GM19324 (cell line): ENCODE measurements at regions not wholly inside any gene's neighbourhood (a gene's known extent, or its start where the extent isn't known, plus 50 kb on each side); places are given as distances from the start of the nearest gene placed in this dataset.
"Not testable (repeated sequence)": the region's sequence is repeated elsewhere in the genome, so short reads cannot be mapped to it uniquely, and the experiment has no call there.

Experiments used
- ATAC-seq: cut with Tn5 transposase; IDR thresholded peaks from one replicate; pipeline ENCODE4 v1.9.1; 2021; ENCODE audit warnings: mild to moderate bottlenecking, moderate library complexity; ENCODE audit not compliant: unreplicated experiment, low FRiP score

DNA sequence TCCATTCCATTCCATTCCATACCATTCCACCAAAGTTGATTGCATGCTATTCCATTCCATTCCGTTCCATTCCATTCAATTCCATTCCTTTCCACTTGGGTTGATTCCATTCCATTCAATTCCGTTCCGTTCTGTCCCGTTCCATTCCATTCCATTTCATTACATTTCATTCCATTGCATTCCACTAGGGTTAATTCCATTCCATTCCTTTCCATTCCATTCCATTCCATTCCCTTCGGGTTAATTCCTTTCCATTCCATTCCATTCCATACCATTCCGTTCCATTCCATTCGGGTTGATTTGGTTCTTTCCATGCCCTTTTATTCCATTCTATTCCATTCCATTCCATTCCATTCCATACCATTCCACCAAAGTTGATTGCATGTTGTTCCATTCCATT, 131.9 kb downstream of the CWH43 start:
- ATAC-seq = not testable (repeated sequence)

DNA sequence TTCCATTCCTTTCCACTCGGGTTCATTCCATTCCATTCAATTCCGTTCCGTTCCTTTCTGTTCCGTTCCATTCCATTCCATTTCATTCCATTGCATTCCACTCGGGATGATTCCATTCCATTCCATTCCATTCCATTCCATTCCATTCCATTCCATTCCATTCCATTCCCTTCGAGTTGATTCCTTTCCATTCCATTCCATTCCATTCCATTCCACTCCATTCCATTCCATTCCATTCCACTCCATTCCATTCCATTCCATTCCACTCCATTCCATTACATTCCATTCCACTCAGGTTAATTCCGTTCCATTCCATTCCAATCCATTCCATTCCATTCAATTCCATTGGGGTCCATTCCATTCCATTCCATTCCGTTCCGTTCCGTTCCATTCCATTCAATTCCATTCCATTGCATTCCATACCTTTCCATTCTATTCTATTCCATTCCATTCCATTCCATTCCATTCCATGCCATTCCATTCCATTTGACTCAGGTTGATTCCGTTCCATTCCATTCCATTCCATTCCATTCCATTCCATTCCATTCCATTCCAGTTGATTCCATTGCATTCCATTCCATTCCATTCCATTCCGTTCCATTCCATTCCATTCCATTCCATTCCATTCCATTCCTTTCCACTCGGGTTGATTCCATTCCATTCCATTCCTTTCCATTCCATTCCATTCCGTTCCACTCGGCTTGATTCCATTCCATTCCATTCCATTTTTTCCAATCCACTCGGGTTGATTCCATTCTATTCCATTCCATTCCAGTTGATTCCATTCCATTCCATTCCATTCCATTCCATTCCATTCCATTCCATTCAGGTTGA, 132.5 kb downstream of the CWH43 start:
- peak; percentile 70 for ATAC-seq

DNA sequence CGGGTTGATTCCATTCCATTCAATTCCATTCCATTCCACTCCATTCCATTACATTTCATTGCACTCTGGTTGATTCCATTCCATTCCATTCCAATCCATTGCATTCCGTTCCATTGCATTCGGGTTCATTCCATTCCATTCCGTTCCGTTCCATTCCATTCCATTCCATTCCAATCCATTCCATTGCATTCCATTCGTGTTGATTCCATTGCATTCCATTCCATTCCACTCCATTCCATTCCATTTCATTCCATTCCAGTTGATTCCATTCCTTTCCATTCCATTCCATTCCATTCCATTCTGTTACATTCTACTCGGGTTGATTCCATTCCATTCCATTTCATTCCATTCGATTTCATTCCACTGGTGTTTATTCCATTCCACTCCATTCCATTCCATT, 133.3 kb downstream of the CWH43 start:
- peak; percentile 2 for ATAC-seq

DNA sequence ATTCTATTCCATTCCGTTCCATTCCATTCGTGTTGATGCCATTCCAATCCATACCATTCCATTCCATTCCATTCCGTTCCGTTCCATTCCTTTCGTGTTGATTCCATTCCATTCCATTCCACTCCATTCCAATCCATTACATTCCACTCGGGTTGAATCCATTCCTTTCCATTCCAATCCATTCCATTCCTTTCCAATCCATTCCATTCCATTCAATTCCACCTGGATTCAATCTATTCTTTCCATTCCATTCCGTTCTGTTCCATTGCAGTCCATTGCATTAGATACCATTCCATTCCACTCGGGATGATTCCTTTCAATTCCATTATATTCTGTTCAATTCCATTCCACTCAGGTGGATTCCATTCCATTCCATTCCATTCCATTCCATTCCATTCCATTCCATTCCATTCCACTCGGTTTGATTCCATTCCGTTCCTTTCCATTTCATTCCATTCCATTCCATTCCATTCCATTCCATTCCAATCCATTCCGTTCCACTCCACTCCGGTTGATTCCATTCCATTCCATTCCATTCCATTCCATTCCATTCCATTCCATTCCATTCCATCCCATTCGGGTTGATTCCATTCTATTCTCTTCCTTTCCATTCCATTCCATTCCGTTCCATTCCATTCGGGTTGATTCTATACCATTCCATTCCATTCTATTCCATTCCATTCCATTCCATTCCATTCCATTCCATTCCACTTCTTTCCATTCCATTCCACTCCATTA, 134.1 kb downstream of the CWH43 start:
- ATAC-seq = peak; percentile 6

DNA sequence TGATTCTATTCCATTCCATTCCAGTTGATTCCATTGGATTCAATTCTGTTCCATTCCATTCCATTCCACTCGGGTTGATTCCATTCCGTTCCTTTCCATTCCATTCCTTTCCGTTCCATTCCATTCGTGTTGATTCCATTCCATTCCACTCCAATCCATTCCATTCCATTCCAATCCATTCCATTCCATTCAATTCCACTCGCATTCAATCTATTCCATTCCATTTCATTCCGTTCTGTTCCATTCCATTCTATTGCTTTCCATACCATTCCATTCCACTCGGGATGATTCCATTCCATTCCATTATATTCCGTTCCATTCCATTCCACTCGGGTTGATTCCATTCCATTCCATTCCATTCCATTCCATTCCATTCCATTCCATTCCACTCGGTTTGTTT, 134.7 kb downstream of the CWH43 start:
- ATAC-seq = peak; percentile 30

DNA sequence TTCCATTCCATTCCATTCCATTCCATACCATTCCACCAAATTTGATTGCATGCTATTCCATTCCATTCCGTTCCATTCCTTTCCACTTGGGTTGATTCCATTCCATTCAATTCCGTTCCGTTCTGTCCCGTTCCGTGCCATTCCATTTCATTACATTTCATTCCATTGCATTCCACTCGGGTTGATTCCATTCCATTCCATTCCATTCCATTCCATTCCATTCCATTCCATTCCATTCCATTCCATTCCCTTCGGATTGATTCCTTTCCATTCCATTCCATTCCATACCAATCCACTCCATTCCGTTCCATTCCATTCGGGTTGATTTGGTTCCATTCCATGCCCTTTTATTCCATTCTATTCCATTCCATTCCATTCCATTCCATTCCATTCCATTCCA, 140.4 kb downstream of the CWH43 start:
- ATAC-seq = not testable (repeated sequence)

DNA sequence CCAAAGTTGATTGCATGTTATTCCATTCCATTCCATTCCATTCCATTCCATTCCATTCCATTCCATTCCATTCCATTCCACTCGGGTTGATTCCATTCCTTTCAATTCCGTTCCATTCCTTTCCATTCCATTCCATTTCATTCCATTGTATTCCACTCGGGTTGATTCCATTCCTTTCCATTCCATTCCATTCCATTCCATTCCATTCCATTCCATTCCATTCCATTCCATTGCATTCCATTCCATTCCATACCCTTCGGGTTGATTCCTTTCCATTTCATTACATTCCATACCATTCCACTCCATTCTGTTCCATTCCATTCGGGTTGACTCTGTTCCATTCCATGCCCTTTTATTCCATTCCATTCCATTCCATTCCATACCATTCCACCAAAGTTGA, 140.8 kb downstream of the CWH43 start:
- peak; percentile 31 for ATAC-seq

DNA sequence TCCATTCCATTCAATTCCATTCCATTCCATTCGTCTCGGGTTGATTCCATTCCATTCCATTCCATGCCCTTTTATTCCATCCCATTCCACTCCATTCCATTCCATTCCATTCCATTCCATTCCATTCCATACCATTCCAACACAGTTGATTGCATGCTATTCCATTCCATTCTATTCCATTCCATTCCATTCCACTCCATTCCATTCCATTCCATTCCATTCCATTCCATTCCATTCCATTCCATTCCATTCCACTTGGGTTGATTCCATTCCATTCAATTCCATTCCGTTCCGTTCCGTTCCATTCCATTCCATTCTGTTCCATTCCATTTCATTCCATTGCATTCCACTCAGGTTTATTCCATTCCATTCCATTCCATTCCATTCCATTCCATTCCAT, 143.3 kb downstream of the CWH43 start:
- not testable (repeated sequence) for ATAC-seq

DNA sequence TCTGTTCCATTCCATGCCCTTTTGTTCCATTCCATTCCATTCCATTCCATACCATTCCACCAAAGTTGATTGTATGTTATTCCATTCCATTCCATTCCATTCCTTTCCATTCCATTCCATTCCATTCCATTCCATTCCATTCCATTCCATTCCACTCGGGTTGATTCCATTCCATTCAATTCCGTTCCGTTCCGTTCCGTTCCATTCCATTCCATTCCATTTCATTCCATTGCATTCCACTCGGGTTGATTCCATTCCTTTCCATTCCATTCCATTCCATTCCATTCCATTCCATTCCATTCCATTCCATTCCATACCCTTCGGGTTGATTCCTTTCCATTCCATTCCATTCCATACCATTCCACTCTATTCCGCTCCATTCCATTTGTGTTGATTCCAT, 143.8 kb downstream of the CWH43 start:
- ATAC-seq = peak; percentile 39

DNA sequence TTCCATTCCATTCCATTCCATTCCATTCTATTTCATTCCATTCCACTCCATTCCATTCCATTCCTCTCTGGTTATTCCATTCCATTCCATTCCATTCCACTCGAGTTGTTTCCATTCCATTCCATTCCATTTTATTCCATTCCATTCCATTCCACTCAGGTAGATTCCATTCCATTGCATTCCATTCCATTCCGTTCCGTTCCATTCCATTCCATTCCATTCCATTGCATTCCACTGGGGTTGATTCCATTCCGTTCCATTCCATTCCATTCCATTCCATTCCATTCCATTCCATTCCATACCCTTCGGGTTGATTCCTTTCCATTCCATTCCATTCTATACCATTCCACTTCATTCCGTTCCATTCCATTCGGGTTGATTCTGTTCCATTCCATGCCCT, 144.6 kb downstream of the CWH43 start:
- not testable (repeated sequence) for ATAC-seq

DNA sequence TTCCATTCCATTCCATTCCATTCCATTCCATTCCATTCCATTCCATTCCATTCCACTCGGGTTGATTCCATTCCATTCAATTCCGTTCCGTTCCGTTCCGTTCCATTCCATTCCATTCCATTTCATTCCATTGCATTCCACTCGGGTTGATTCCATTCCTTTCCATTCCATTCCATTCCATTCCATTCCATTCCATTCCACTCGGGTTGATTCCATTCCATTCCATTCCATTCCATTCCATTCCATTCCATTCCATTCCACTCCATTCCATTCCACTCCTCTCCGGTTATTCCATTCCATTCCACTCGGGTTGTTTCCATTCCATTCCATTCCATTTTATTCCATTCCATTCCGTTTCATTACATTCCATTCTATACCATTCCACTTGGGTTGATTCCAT, 151.0 kb downstream of the CWH43 start:
- peak; percentile 72 for ATAC-seq

DNA sequence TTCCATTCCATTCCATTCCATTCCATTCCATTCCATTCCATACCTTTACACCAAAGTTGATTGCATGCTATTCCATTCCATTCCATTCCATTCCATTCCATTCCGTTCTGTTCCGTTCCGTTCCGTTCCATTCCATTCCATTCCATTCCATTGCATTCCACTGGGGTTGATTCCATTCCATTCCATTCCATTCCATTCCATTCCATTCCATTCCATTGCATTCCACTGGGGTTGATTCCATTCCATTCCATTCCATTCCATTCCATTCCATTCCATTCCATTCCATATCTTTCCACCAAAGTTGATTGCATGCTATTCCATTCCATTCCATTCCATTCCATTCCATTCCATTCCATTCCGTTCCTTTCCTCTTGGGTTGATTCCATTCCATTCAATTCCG, 151.9 kb downstream of the CWH43 start:
- ATAC-seq = not testable (repeated sequence)

DNA sequence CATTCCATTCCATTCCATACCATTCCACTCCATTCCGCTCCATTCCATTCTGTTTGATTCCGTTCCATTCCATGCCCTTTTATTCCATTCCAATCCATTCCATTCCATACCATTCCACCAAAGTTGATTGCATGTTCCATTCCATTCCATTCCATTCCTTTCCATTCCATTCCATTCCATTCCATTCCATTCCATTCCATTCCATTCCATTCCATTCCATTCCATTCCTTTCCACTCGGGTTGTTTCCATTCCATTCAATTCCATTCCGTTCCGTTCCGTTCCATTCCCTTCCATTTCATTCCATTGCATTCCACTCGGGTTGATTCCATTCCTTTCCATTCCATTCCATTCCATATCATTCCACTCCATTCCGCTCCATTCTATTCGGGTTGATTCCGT, 152.7 kb downstream of the CWH43 start:
- not testable (repeated sequence) for ATAC-seq

DNA sequence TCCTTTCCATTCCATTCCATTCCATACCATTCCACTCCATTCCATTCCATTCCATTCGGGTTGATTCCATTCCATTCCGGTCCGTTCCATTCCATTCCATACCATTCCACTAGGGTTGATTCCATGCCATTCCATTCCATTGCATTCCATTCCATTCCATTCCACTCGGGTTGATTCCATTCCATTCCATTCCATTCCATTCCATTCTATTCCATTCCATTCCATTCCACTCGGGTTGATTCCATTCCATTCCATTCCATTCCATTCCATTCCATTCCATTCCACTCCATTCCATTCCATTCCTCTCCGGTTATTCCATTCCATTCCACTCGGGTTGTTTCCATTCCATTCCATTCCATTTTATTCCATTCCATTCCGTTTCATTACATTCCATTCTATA, 153.4 kb downstream of the CWH43 start:
- peak; percentile 54 for ATAC-seq

DNA sequence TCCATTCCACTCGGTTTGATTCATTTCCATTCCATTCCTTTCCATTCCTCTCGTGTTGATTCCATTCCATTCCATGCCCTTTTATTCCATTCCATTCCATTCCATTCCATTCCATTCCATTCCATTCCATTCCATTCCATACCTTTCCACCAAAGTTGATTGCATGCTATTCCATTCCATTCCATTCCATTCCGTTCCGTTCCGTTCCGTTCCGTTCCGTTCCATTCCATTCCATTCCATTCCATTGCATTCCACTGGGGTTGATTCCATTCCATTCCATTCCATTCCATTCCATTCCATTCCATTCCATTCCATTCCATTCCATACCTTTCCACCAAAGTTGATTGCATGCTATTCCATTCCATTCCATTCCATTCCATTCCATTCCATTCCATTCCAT, 154.3 kb downstream of the CWH43 start:
- not testable (repeated sequence) for ATAC-seq

DNA sequence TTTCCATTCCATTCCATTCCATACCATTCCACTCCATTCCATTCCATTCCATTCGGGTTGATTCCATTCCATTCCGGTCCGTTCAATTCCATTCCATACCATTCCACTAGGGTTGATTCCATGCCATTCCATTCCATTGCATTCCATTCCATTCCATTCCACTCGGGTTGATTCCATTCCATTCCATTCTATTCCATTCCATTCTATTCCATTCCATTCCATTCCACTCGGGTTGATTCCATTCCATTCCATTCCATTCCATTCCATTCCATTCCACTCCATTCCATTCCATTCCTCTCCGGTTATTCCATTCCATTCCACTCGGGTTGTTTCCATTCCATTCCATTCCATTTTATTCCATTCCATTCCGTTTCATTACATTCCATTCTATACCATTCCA, 155.9 kb downstream of the CWH43 start:
- ATAC-seq = peak; percentile 36

DNA sequence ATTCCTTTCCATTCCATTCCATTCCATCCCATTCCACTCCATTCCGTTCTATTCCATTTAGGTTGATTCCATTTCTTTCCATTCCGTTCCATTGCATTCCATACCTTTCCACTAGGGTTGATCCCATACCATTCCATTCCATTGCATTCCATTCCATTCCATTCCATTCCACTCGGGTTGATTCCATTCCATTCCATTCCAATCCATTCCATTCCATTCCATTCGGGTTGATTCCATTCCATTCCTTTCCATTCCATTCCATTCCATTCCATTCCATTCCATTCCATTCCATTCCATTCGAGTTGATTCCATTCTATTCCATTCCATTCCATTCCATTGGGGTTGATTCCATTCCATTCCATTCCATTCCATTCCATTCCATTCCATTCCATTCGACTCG, 161.1 kb downstream of the CWH43 start:
- ATAC-seq = peak; percentile 62

DNA sequence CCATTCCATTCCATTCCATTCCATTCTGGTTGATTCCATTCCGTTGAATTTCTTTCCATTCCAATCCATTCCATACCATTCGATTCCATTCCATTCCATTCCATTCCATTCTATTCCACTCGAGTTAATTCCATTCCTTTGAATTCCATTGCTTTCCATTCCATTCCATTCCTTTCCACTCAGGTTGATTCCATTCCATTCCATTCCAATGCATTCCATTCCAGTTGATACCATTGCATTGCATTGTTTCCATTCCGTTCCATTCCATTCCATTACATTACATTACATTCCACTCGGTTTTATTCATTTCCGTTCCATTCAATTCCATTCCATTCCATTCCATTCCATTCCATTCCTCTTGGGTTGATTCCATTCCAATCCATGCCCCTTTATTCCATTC, 161.5 kb downstream of the CWH43 start:
- ATAC-seq = not testable (repeated sequence)

DNA sequence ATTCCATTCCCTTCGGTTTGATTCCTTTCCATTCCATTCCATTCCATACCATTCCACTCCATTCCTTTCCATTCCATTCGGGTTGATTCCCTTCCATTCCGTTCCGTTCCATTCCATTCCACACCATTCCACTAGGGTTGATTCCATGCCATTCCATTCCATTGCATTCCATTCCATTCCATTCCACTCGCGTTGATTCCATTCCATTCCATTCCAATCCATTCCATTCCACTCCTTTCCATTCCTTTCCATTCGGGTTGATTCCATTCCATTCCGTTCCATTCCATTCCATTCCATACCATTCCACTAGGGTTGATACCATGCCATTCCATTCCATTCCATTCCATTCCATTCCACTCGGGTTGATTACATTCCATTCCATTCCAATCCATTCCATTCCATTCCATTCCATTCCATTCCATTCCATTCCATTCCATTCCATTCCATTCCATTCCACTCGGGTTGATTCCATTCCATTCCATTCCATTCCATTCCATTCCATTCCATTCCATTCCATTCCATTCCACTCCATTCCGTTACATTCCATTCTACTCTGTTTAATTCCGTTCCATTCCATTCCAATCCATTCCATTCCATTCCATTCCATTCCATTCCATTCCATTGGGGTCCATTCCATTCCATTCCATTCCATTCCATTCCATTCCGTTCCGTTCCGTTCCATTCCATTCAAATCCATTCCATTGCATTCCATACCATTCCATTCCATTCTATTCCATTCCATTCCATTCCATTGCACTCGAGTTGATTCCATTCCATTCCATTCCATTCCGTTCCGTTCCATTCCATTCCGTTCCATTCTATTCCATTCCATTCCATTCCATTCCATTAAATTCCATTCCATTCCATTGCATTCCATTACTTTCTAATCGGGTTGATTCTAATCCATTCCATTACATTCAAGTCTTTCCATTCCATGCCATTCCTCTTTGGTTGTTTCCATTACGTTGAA, 163.2 kb downstream of the CWH43 start:
- ATAC-seq = peak; percentile 88

DNA sequence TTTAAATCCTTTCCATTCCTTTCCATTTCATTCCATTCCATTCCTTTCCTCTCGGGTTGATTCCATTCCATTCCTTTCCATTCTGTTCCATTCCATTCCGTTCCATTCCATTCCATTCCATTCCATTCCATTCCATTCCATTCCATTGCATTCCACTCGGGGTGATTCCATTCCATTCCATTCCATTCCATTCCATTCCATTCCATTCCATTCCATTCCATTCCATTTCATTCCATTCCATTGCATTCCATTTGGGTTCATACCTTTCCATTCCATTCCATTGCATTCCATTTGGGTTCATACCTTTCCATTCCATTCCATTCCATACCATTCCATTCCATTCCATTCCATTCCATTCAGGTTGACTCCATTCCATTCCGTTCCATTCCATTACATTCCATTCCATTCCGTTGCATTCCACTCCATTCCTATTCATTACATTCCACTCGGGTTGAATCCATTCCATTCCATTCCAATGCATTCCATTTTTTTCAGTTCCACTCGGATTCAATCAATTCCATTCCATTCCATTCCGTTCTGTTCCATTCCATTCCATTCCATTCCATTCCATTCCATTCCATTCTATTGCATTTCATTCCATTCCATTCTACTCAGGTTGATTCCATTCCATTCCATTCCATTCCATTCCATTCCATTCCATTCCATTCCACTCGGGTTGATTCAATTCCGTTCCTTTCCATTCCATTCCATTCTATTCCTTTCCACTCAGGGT, 164.4 kb downstream of the CWH43 start:
- ATAC-seq = not testable (repeated sequence)
